Esophagus muscularis mucosa (tissue), 3 donors: ENCODE measurements at regions not wholly inside any gene's neighbourhood (a gene's known extent, or its start where the extent isn't known, plus 50 kb on each side); places are given as distances from the start of the nearest gene placed in this dataset.
"Not testable (repeated sequence)": the region's sequence is repeated elsewhere in the genome, so short reads cannot be mapped to it uniquely, and the experiment has no call there.

Experiments used
- POLR2A ChIP-seq: fragments of 450-650 bp; IDR thresholded peaks from one replicate; pipeline ENCODE4 v1.6.1; 2017; ENCODE audit warnings: antibody characterized with exemption, moderate library complexity, mild to moderate bottlenecking, low read depth
- TF ChIP-seq, protein P1 (sequence below), 3 experiments: fragments of 200-600 bp in 2 of 3; fragments of 450-650 bp in 1 of 3; sonication (generic) in 2 of 3; IDR thresholded peaks; one replicate each; pipeline ENCODE4 v1.5.1; 2017 to 2019; ENCODE audit warnings: antibody characterized with exemption in 3 of 3, mild to moderate bottlenecking in 2 of 3, moderate library complexity in 1 of 3

DNA sequence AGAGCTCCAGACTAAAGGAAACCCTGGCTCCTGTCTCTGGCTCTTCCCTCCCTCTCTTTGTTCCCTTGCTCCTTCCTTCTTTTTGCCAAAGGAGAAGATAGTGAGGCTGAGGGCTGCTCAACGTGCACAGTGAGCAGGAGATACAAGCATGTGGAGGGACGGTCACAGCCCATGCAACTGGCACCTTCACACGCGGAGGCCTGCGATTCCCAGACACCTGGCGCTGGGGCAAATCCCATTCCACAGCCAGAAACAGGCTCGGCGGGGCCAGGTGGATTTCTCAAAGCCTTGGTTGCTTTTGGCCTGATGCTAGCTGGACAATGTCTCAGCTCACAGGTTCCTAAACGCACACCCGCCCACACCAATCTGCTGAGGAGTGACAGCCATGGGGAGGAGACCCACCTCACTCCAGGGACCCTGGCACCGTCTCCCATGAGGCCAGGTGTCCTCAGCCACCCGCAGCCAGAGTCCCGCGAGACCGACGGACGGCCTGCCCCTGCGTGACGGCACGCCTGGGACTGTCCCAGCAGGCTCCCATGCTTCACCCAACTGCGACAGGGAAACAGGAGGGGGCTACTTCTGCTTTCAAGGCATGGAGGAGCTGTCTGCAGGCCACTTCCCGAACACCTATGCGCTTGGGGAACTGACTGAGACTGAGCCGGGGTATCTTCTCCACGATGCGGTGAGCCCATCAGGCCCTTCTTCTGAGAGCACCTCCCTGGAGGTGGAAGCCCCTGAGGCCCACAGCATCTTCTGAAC is 56.2 kb upstream of the SPN start:
- TF ChIP-seq POLR2A, result not testable (repeated sequence)
- TF ChIP-seq, protein P1, sequence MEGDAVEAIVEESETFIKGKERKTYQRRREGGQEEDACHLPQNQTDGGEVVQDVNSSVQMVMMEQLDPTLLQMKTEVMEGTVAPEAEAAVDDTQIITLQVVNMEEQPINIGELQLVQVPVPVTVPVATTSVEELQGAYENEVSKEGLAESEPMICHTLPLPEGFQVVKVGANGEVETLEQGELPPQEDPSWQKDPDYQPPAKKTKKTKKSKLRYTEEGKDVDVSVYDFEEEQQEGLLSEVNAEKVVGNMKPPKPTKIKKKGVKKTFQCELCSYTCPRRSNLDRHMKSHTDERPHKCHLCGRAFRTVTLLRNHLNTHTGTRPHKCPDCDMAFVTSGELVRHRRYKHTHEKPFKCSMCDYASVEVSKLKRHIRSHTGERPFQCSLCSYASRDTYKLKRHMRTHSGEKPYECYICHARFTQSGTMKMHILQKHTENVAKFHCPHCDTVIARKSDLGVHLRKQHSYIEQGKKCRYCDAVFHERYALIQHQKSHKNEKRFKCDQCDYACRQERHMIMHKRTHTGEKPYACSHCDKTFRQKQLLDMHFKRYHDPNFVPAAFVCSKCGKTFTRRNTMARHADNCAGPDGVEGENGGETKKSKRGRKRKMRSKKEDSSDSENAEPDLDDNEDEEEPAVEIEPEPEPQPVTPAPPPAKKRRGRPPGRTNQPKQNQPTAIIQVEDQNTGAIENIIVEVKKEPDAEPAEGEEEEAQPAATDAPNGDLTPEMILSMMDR (IDR thresholded peaks at IDR 0.05), result not testable (repeated sequence)
